ENCODE measurements at regions not wholly inside any gene's neighbourhood (a gene's known extent, or its start where the extent isn't known, plus 50 kb on each side); places are given as distances from the start of the nearest gene placed in this dataset.
"Not testable (repeated sequence)": the region's sequence is repeated elsewhere in the genome, so short reads cannot be mapped to it uniquely, and the experiment has no call there.

- no peak overlapping the region for H3K4me3 ChIP-seq (ENCODE audit: low read depth, low read length)
- no peak for TF ChIP-seq CTCF (IDR thresholded peaks at IDR 0.05; ENCODE audit: insufficient read depth, low read length)
- no peak for DNase-seq (ENCODE audit: low read depth)
Measured at GRCh38 chr1:221530791-221531190, 211.1 kb downstream of the DUSP10 start.

- DNase-seq (ENCODE audit: low read depth), result no peak
- no peak for TF ChIP-seq CTCF (IDR thresholded peaks at IDR 0.05; ENCODE audit: insufficient read depth, low read length)
- no peak overlapping the region for H3K4me3 ChIP-seq (ENCODE audit: low read depth, low read length)
Measured at GRCh38 chr1:221532071-221532773, 209.7 kb downstream of the DUSP10 start.

GRCh38 chr1:221541296-221541695 lies 200.6 kb downstream of the DUSP10 start:
- no peak for DNase-seq (ENCODE audit: low read depth)
- no peak overlapping the region for H3K4me3 ChIP-seq (ENCODE audit: low read depth, low read length)
- no peak for TF ChIP-seq CTCF (IDR thresholded peaks at IDR 0.05; ENCODE audit: insufficient read depth, low read length)

GRCh38 chr1:221543529-221544120 lies 198.3 kb downstream of the DUSP10 start:
- peak; percentile 64 for DNase-seq (ENCODE audit: low read depth)
- no peak overlapping the region for H3K4me3 ChIP-seq (ENCODE audit: low read depth, low read length)
- TF ChIP-seq CTCF (IDR thresholded peaks at IDR 0.05; ENCODE audit: insufficient read depth, low read length), result peak; percentile 68

GRCh38 chr1:221548942-221549341 lies 192.9 kb downstream of the DUSP10 start:
- DNase-seq (ENCODE audit: low read depth), result no peak
- TF ChIP-seq CTCF (IDR thresholded peaks at IDR 0.05; ENCODE audit: insufficient read depth, low read length), result no peak
- H3K4me3 ChIP-seq (ENCODE audit: low read depth, low read length), result no peak overlapping the region

- H3K4me3 ChIP-seq (ENCODE audit: low read depth, low read length), result no peak overlapping the region
- no peak for DNase-seq (ENCODE audit: low read depth)
- TF ChIP-seq CTCF (IDR thresholded peaks at IDR 0.05; ENCODE audit: insufficient read depth, low read length), result no peak
Measured at GRCh38 chr1:221549815-221550214, 192.1 kb downstream of the DUSP10 start.

- DNase-seq (ENCODE audit: low read depth); H3K4me3 ChIP-seq (ENCODE audit: low read depth, low read length): not testable (repeated sequence)
Measured at GRCh38 chr1:221552792-221553191, 189.1 kb downstream of the DUSP10 start.

Measured in fibroblast of the aortic adventitia (primary cell).